Loucy (cell line): ENCODE measurements at regions not wholly inside any gene's neighbourhood (a gene's known extent, or its start where the extent isn't known, plus 50 kb on each side); places are given as distances from the start of the nearest gene placed in this dataset.

Experiments
- CTCF ChIP-seq: fragments of 200-600 bp; sonication (generic); conservative IDR thresholded peaks from 2 replicates; pipeline ENCODE4 v1.5.1; 2014; ENCODE audit warnings: mild to moderate bottlenecking, antibody characterized with exemption, low read length
- EZH2phosphoT487 ChIP-seq: fragments of 200-600 bp; IDR thresholded peaks from 2 replicates; pipeline ENCODE4 v1.6.1; 2018; ENCODE audit warnings: antibody characterized with exemption, mild to moderate bottlenecking, moderate library complexity, borderline replicate concordance

- no peak for TF ChIP-seq CTCF
- no peak for TF ChIP-seq EZH2phosphoT487
These were observed 612.3 kb upstream of the FANCL start for GRCh38 chr2:58853420-58853819.
